AG09309 (cell line): ENCODE measurements at regions not wholly inside any gene's neighbourhood (a gene's known extent, or its start where the extent isn't known, plus 50 kb on each side); places are given as distances from the start of the nearest gene placed in this dataset.

Experiments
- DNase-seq: peaks from one replicate; pipeline ENCODE4 v3.0.0-alpha.2; 2010; ENCODE audit warnings: low read depth
- H3K4me3 ChIP-seq: 2 replicates; pipeline ENCODE4 v1.5.1; 2011; ENCODE audit warnings: mild to moderate bottlenecking, low read depth, low read length, moderate library complexity; ENCODE audit not compliant: control insufficient read depth
- TF ChIP-seq, protein P1 (sequence below): IDR thresholded peaks from 2 replicates; pipeline ENCODE4 v1.5.1; 2011; ENCODE audit warnings: mild to moderate bottlenecking, low read depth, low read length, inconsistent platforms; ENCODE audit not compliant: insufficient read depth, control insufficient read depth; ENCODE audit errors: missing control alignments

DNA sequence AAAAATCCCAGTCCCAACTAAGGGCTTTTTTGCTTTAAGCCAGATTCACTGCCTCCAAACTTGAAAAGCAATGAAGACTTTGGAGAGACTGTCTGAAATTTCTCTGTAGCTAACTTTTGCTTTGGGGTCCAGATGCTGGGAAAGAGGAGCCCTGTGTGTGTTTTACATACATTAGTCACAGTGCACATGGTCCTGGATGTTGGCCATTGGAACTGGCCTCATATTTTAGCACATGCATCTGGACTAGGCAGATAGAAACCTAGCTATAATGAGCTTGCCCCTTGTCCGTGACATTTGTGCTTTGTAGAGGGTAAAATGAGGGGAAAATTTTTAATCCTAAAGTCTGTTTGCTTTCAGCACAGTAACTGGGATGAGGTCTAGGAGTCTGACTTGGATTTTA is 421.7 kb downstream of the CDK5RAP2 start:
- TF ChIP-seq, protein P1, sequence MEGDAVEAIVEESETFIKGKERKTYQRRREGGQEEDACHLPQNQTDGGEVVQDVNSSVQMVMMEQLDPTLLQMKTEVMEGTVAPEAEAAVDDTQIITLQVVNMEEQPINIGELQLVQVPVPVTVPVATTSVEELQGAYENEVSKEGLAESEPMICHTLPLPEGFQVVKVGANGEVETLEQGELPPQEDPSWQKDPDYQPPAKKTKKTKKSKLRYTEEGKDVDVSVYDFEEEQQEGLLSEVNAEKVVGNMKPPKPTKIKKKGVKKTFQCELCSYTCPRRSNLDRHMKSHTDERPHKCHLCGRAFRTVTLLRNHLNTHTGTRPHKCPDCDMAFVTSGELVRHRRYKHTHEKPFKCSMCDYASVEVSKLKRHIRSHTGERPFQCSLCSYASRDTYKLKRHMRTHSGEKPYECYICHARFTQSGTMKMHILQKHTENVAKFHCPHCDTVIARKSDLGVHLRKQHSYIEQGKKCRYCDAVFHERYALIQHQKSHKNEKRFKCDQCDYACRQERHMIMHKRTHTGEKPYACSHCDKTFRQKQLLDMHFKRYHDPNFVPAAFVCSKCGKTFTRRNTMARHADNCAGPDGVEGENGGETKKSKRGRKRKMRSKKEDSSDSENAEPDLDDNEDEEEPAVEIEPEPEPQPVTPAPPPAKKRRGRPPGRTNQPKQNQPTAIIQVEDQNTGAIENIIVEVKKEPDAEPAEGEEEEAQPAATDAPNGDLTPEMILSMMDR, result no peak
- no peak overlapping the region for H3K4me3 ChIP-seq
- no peak for DNase-seq

DNA sequence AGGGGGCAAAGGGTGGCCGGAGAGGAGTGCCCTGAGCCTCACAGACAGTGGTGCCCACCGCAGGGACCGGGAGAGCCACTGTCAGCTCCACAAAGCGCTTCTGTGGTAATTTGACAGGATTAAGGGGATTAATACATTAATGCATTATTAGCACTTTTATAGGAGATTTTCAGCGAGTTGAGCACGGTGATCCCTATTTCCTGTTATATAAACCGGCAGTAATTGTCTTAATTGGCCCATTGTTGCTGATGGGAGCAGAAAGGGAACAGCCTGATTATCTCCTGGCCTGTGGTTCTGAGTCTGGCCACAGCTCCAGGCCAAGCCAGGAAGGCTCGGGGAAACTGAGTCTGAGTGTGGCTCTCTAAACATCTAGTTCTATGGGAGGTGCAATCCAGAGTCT is 423.6 kb downstream of the CDK5RAP2 start:
- H3K4me3 ChIP-seq, result no peak overlapping the region
- DNase-seq, result no peak
- TF ChIP-seq, protein P1, result no peak

DNA sequence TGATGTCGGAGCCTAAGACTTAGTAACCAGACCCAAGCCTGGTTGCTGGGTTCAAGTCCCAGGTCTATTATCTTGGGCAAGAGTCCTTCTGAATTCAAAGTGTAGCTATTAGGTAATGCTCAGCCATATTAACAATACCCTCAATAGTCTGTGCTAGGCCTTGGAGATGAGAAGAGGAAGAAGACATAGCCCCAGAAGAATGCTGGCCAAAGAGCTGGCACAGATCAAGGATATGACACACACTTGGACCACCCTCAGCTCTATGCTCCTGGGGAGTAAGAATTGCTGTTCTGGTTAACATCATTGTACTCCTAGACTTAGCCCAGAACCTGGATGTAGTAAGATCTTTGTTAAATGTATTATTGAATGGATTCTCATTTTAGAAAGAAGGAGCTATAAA is 426.7 kb downstream of the CDK5RAP2 start:
- no peak overlapping the region for H3K4me3 ChIP-seq
- no peak for DNase-seq
- TF ChIP-seq, protein P1, result no peak

DNA sequence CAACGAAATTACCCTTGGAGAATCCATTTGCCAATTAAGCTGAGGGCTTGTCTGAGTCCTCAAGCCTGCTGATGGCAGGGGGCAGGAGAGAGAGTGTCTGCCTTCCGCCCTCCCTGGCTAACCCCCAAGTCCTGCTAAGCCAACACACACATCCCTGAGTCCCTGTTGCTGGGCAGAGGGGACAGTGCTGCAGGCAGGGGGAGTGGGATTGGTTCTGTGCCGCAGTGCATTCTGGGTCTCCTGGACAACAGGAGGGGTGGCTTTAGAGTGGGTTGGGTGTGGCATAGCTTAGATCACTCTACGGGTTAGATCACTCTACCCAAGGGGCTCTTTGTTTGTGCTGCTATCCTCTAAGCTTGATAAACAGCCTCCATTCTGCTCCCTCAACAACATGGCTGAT is 427.7 kb downstream of the CDK5RAP2 start:
- no peak for DNase-seq
- no peak overlapping the region for H3K4me3 ChIP-seq
- TF ChIP-seq, protein P1, result no peak

DNA sequence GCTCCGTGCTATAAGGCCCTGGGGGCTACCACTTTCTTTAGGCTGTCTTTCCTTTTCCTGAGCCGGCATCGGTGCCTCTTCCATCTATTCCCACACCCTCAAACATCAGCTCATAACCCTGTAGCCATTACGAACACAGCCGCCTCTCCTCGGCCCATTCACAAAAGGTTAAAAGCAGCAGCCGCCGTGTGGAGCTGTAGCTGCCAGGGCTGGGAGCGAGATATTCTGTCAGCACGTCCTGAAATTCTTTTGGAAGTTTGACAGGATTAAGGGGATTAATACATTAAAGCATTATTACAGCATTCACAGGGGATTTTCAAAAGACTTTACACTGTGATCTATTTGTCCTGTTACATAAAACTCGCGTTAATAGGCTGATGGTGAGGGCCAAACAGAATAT is 428.2 kb downstream of the CDK5RAP2 start:
- no peak for DNase-seq
- TF ChIP-seq, protein P1, result no peak
- H3K4me3 ChIP-seq, result no peak overlapping the region

DNA sequence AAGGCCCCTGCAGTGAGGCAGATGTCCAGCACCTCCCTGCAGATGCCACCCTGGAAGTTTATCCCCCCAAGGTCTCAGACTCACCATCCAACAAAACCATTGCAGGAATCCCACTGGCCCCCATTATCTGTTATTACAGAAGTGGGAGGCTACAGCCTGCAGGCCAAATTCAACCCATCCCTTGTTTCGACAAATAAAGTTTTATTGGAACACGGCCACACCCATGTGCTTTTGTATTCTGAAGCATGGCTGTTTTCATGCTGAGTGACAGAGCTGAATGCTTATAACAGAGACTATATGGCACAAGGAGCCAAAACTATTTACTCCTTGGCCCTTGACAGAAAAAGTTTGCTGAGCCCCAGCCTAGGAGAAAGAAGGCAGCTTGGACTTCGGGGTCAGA is 428.8 kb downstream of the CDK5RAP2 start:
- TF ChIP-seq, protein P1, result no peak
- no peak overlapping the region for H3K4me3 ChIP-seq
- no peak for DNase-seq

DNA sequence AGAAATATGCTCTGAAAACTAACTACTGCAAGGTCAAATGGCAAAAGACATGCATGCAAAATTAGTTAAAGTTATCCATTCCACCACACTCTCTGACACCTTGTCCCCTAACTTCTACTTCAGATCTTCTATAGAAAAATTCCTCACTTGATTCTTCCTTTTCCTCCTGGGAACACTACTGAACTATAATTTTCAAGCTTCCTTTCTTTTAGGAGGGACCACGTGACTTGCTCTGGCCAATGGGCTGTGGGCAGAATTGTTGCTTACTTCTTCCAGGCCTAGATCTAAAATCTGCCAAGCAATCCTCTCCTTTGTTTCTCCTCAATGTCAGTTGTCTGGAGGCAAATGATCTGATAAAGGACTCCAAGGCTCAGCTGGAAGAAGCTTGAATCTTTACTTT is 441.0 kb downstream of the CDK5RAP2 start:
- no peak overlapping the region for H3K4me3 ChIP-seq
- DNase-seq, result no peak
- TF ChIP-seq, protein P1, result no peak
